ENCODE measurements at regions not wholly inside any gene's neighbourhood (a gene's known extent, or its start where the extent isn't known, plus 50 kb on each side); places are given as distances from the start of the nearest gene placed in this dataset.
"Not testable (repeated sequence)": the region's sequence is repeated elsewhere in the genome, so short reads cannot be mapped to it uniquely, and the experiment has no call there.

GRCh38 chr6:14406614-14407331, 289.2 kb downstream of the CD83 start:
- TF ChIP-seq CTCF (IDR thresholded peaks at IDR 0.05 in 4 of 5, conservative IDR thresholded peaks at IDR 0.05 in 1 of 5) (no peak), POLR2A (IDR thresholded peaks at IDR 0.05) (no peak)

GRCh38 chr6:14408446-14408845, 290.9 kb downstream of the CD83 start:
- no peak for ATAC-seq
- Histone ChIP-seq H3K27me3 (no peaks in the 10 kb centered on the region), H3K4me1 (peaks cover 0 to 6% of the 10 kb centered on the region in 2 donors), H3K27ac (no peak overlapping the region), H3K36me3 (no peaks in the 10 kb centered on the region), H3K4me3 (no peak overlapping the region), H3K9me3 (no peaks in the 10 kb centered on the region)
- in situ Hi-C loops (cut with MboI; ENCODE audit: low sequenced_read_pairs in 4 of 4) (no loop called here), intact Hi-C loops (cut with DNase I; ENCODE audit: low total_unique reads) (no loop called here)
- TF ChIP-seq CTCF (IDR thresholded peaks at IDR 0.05 in 4 of 5, conservative IDR thresholded peaks at IDR 0.05 in 1 of 5): no peak
- TF ChIP-seq POLR2A (IDR thresholded peaks at IDR 0.05): no peak
- no peak for DNase-seq

More at GRCh38 chr6:14406614-14407331, 289.2 kb downstream of the CD83 start:
- in situ Hi-C loops (cut with MboI; ENCODE audit: low sequenced_read_pairs in 4 of 4) (no loop called here), intact Hi-C loops (cut with DNase I; ENCODE audit: low total_unique reads) (no loop called here)
- no peaks in the 10 kb centered on the region for H3K36me3 ChIP-seq
- no peaks in the 10 kb centered on the region for H3K9me3 ChIP-seq
- peak; percentile 68 to 71 for ATAC-seq
- peaks cover 0 to 6% of the 10 kb centered on the region in 2 donors for H3K4me1 ChIP-seq
- H3K27me3 ChIP-seq: no peaks in the 10 kb centered on the region
- H3K27ac ChIP-seq: no peak overlapping the region
- DNase-seq: no peak
- no peak overlapping the region for H3K4me3 ChIP-seq

GRCh38 chr6:14412026-14412425, 294.5 kb downstream of the CD83 start:
- Histone ChIP-seq H3K27ac (no peak overlapping the region), H3K9me3 (no peaks in the 10 kb centered on the region), H3K27me3 (no peaks in the 10 kb centered on the region), H3K36me3 (no peaks in the 10 kb centered on the region), H3K4me1 (peaks cover 0 to 3% of the 10 kb centered on the region in 2 donors), H3K4me3 (no peak overlapping the region)
- TF ChIP-seq CTCF (IDR thresholded peaks at IDR 0.05 in 4 of 5, conservative IDR thresholded peaks at IDR 0.05 in 1 of 5) (no peak), POLR2A (IDR thresholded peaks at IDR 0.05) (no peak)
- in situ Hi-C loops (cut with MboI; ENCODE audit: low sequenced_read_pairs in 4 of 4): no loop called here
- ATAC-seq (no peak), DNase-seq (no peak)
- intact Hi-C loops (cut with DNase I; ENCODE audit: low total_unique reads): no loop called here

- no peaks in the 10 kb centered on the region for H3K4me1 ChIP-seq
- no peaks in the 10 kb centered on the region for H3K27me3 ChIP-seq
- intact Hi-C loops (cut with DNase I; ENCODE audit: low total_unique reads) (no loop called here), in situ Hi-C loops (cut with MboI; ENCODE audit: low sequenced_read_pairs in 4 of 4) (no loop called here)
- no peak for ATAC-seq
- H3K36me3 ChIP-seq: no peaks in the 10 kb centered on the region
- H3K9me3 ChIP-seq: no peaks in the 10 kb centered on the region
- no peak overlapping the region for H3K4me3 ChIP-seq
- no peak for DNase-seq
- H3K27ac ChIP-seq: no peak overlapping the region
- TF ChIP-seq POLR2A (IDR thresholded peaks at IDR 0.05) (no peak), CTCF (IDR thresholded peaks at IDR 0.05 in 4 of 5, conservative IDR thresholded peaks at IDR 0.05 in 1 of 5) (no peak)
Observed at GRCh38 chr6:14415452-14415851, 297.9 kb downstream of the CD83 start.

GRCh38 chr6:14417377-14417776, 299.8 kb downstream of the CD83 start:
- TF ChIP-seq CTCF (IDR thresholded peaks at IDR 0.05 in 4 of 5, conservative IDR thresholded peaks at IDR 0.05 in 1 of 5) (no peak), POLR2A (IDR thresholded peaks at IDR 0.05) (no peak)
- ATAC-seq (no peak), DNase-seq (no peak)
- Histone ChIP-seq H3K27ac (no peak overlapping the region), H3K27me3 (no peaks in the 10 kb centered on the region), H3K4me1 (no peaks in the 10 kb centered on the region), H3K9me3 (no peaks in the 10 kb centered on the region), H3K4me3 (no peak overlapping the region), H3K36me3 (no peaks in the 10 kb centered on the region)
- intact Hi-C loops (cut with DNase I; ENCODE audit: low total_unique reads): no loop called here
- in situ Hi-C loops (cut with MboI; ENCODE audit: low sequenced_read_pairs in 4 of 4): no loop called here

- H3K4me3 ChIP-seq; H3K36me3 ChIP-seq; H3K27ac ChIP-seq; H3K4me1 ChIP-seq; H3K9me3 ChIP-seq; in situ Hi-C loops (cut with MboI; ENCODE audit: low sequenced_read_pairs in 4 of 4); ATAC-seq; DNase-seq; H3K27me3 ChIP-seq; intact Hi-C loops (cut with DNase I; ENCODE audit: low total_unique reads): not testable (repeated sequence)
Observed at GRCh38 chr6:14419224-14419623, 301.7 kb downstream of the CD83 start.
